ENCODE measurements at regions not wholly inside any gene's neighbourhood (a gene's known extent, or its start where the extent isn't known, plus 50 kb on each side); places are given as distances from the start of the nearest gene placed in this dataset.

GRCh38 chr2:43029186-43029585 lies 197.2 kb downstream of the ZFP36L2 start:
- BruUV-seq (replicated peaks) = no TSS peak
- intact Hi-C loops (cut with micrococcal nuclease; ENCODE audit: unreplicated experiment) = no loop called here
- POLR2A ChIA-PET (ENCODE audit: low non-redundant PET) = no interaction called here
- H3K27me3 ChIP-seq (replicated peaks; ENCODE audit: insufficient read depth, low read depth, low read length, poor library complexity) = no peaks in the 10 kb centered on the region
- H3K4me3 ChIP-seq (ENCODE audit: low read depth, low read length, poor library complexity, severe bottlenecking) = no peak overlapping the region
- CTCF ChIA-PET = no interaction called here
- H3K36me3 ChIP-seq (ENCODE audit: insufficient read depth, low read length, poor library complexity, severe bottlenecking) = no peaks in the 10 kb centered on the region
- no peak for TF ChIP-seq CTCF (conservative IDR thresholded peaks at IDR 0.05; ENCODE audit: low read depth, low read length)
- TF ChIP-seq EZH2 (IDR thresholded peaks at IDR 0.05; ENCODE audit: borderline replicate concordance, low read depth, low read length, poor library complexity, severe bottlenecking) = no peak
- H3K9me3 ChIP-seq (ENCODE audit: low read depth, low read length, poor library complexity, severe bottlenecking) = no peaks in the 10 kb centered on the region
- DNase-seq (ENCODE audit: low spot score) = no peak
- H3K27ac ChIP-seq (ENCODE audit: low read depth, low read length, poor library complexity, severe bottlenecking) = no peak overlapping the region
- H3K4me1 ChIP-seq (ENCODE audit: insufficient read depth, low read length, poor library complexity, severe bottlenecking) = no peaks in the 10 kb centered on the region

- no peak for DNase-seq (ENCODE audit: low spot score)
- Histone ChIP-seq H3K27me3 (replicated peaks; ENCODE audit: insufficient read depth, low read depth, low read length, poor library complexity) (no peaks in the 10 kb centered on the region), H3K4me3 (ENCODE audit: low read depth, low read length, poor library complexity, severe bottlenecking) (no peak overlapping the region), H3K36me3 (ENCODE audit: insufficient read depth, low read length, poor library complexity, severe bottlenecking) (no peaks in the 10 kb centered on the region), H3K4me1 (ENCODE audit: insufficient read depth, low read length, poor library complexity, severe bottlenecking) (no peaks in the 10 kb centered on the region), H3K27ac (ENCODE audit: low read depth, low read length, poor library complexity, severe bottlenecking) (no peak overlapping the region), H3K9me3 (ENCODE audit: low read depth, low read length, poor library complexity, severe bottlenecking) (no peaks in the 10 kb centered on the region)
- ChIA-PET POLR2A (ENCODE audit: low non-redundant PET) (no interaction called here), CTCF (no interaction called here)
- intact Hi-C loops (cut with micrococcal nuclease; ENCODE audit: unreplicated experiment) = no loop called here
- BruUV-seq (replicated peaks) = no TSS peak
- no peak for TF ChIP-seq CTCF (conservative IDR thresholded peaks at IDR 0.05; ENCODE audit: low read depth, low read length)
- no peak for TF ChIP-seq EZH2 (IDR thresholded peaks at IDR 0.05; ENCODE audit: borderline replicate concordance, low read depth, low read length, poor library complexity, severe bottlenecking)
These were observed 198.2 kb downstream of the ZFP36L2 start for GRCh38 chr2:43028188-43028587.

GRCh38 chr2:43027097-43027873 lies 199.1 kb downstream of the ZFP36L2 start:
- CTCF ChIA-PET = no interaction called here
- no peaks in the 10 kb centered on the region for H3K27me3 ChIP-seq (replicated peaks; ENCODE audit: insufficient read depth, low read depth, low read length, poor library complexity)
- no peak overlapping the region for H3K27ac ChIP-seq (ENCODE audit: low read depth, low read length, poor library complexity, severe bottlenecking)
- DNase-seq (ENCODE audit: low spot score) = no peak
- H3K36me3 ChIP-seq (ENCODE audit: insufficient read depth, low read length, poor library complexity, severe bottlenecking) = no peaks in the 10 kb centered on the region
- no peak overlapping the region for H3K4me3 ChIP-seq (ENCODE audit: low read depth, low read length, poor library complexity, severe bottlenecking)
- no TSS peak for BruUV-seq (replicated peaks)
- H3K4me1 ChIP-seq (ENCODE audit: insufficient read depth, low read length, poor library complexity, severe bottlenecking) = no peaks in the 10 kb centered on the region
- TF ChIP-seq EZH2 (IDR thresholded peaks at IDR 0.05; ENCODE audit: borderline replicate concordance, low read depth, low read length, poor library complexity, severe bottlenecking) (no peak), CTCF (conservative IDR thresholded peaks at IDR 0.05; ENCODE audit: low read depth, low read length) (no peak)
- no peaks in the 10 kb centered on the region for H3K9me3 ChIP-seq (ENCODE audit: low read depth, low read length, poor library complexity, severe bottlenecking)
- intact Hi-C loops (cut with micrococcal nuclease; ENCODE audit: unreplicated experiment) = no loop called here
- POLR2A ChIA-PET (ENCODE audit: low non-redundant PET) = no interaction called here
